Choroid plexus epithelial cell (primary cell): ENCODE measurements at regions not wholly inside any gene's neighbourhood (a gene's known extent, or its start where the extent isn't known, plus 50 kb on each side); places are given as distances from the start of the nearest gene placed in this dataset.
A peak's percentile ranks its signal among the peaks of the same experiment; 100 is the strongest.

Experiments
- DNase-seq: peaks from one replicate; pipeline ENCODE4 v3.0.0-alpha.2; 2010; ENCODE audit warnings: low read depth
- H3K4me3 ChIP-seq: 2 replicates; pipeline ENCODE4 v1.5.1; 2011; ENCODE audit warnings: low read depth, mild to moderate bottlenecking, control low read depth, low read length, moderate library complexity
- TF ChIP-seq, protein P1 (sequence below): conservative IDR thresholded peaks from 2 replicates; pipeline ENCODE4 v1.5.1; 2011; ENCODE audit warnings: low read depth, mild to moderate bottlenecking, control low read depth, inconsistent platforms, low read length, moderate library complexity

- TF ChIP-seq, protein P1, sequence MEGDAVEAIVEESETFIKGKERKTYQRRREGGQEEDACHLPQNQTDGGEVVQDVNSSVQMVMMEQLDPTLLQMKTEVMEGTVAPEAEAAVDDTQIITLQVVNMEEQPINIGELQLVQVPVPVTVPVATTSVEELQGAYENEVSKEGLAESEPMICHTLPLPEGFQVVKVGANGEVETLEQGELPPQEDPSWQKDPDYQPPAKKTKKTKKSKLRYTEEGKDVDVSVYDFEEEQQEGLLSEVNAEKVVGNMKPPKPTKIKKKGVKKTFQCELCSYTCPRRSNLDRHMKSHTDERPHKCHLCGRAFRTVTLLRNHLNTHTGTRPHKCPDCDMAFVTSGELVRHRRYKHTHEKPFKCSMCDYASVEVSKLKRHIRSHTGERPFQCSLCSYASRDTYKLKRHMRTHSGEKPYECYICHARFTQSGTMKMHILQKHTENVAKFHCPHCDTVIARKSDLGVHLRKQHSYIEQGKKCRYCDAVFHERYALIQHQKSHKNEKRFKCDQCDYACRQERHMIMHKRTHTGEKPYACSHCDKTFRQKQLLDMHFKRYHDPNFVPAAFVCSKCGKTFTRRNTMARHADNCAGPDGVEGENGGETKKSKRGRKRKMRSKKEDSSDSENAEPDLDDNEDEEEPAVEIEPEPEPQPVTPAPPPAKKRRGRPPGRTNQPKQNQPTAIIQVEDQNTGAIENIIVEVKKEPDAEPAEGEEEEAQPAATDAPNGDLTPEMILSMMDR: no peak
- DNase-seq: no peak
Observed at GRCh38 chr4:100679926-100680325, 162.1 kb upstream of the EMCN start.

GRCh38 chr4:100674976-100675375 lies 157.2 kb upstream of the EMCN start:
- no peak overlapping the region for H3K4me3 ChIP-seq
- DNase-seq: no peak
- TF ChIP-seq, protein P1: no peak

More at GRCh38 chr4:100679926-100680325, 162.1 kb upstream of the EMCN start:
- no peak overlapping the region for H3K4me3 ChIP-seq

DNA sequence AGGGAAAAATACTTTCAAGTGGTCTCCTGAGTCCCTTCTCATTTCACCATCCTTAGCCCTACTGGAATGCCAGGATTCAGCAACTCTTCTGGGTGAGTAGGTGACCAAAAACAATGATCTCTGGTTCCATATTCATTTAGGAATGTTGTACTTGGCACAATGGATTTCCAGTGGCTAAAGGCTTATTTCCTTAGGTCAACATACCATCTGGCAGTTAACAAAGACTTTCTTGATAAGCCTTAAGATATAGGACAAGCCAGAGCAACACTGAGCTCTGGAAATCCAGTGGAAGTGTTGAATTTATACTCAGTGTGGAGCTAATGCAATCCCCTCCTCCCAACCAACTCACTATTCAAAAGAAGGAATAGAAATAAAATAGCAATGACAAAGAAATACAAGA lies 139.4 kb upstream of the EMCN start:
- H3K4me3 ChIP-seq: no peak overlapping the region
- peak; percentile 11 for DNase-seq
- TF ChIP-seq, protein P1: no peak

GRCh38 chr4:100651499-100652175 lies 133.8 kb upstream of the EMCN start:
- no peak overlapping the region for H3K4me3 ChIP-seq
- TF ChIP-seq, protein P1: no peak
- no peak for DNase-seq

- no peak overlapping the region for H3K4me3 ChIP-seq
- TF ChIP-seq, protein P1: no peak
- no peak for DNase-seq
Observed at GRCh38 chr4:100649417-100649816, 131.6 kb upstream of the EMCN start.

DNA sequence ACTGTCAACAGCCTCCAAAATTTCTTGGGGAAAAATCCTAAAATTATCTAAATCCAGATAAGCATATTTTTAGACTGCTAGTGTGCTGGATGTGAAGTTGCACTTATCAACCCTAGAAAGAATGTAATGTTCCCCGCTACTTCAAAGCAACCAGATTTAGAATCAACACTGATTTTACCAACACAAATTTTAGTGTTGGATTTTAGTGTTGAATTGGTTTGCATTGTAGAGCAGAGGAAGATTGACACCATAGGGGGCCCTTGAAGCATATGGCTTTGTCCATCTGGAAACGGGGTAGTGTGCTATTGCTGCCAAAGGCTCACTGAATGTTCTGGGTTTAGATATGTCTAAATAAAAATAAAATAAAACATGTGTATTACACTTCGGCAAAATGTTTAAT lies 126.3 kb upstream of the EMCN start:
- no peak for DNase-seq
- H3K4me3 ChIP-seq: no peak overlapping the region
- TF ChIP-seq, protein P1: no peak

- H3K4me3 ChIP-seq: no peak overlapping the region
- TF ChIP-seq, protein P1: no peak
- DNase-seq: no peak
Observed at GRCh38 chr4:100641336-100641735, 123.5 kb upstream of the EMCN start.
